ENCODE measurements at regions not wholly inside any gene's neighbourhood (a gene's known extent, or its start where the extent isn't known, plus 50 kb on each side); places are given as distances from the start of the nearest gene placed in this dataset.

DNA sequence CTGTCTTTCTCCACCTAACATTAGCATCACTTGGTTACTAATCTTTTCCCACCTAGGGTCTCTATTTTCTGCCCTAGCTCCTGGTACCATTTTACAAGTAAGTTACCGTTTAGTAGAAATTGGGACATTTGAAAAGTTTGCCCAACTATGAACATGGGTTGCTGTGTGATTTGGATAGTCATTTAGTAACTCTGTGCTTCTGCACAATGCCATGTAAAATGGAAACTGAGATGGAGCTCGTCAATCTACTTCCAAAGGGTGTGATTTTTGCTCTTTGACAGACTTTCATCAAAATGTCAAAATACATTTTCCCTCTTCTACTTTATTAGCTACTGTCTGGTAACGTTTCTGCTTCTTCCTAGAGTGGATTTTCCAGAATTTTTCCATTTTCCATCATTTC, 381.5 kb upstream of the B3GALT2 start:
- H2AFZ ChIP-seq (ENCODE audit: low read length), result 0 out of 2 replicates have a peak overlapping the region, but pooled peaks have one; percentile 74

GRCh38 chr1:193566735-193567134, 380.3 kb upstream of the B3GALT2 start:
- H3K4me3 ChIP-seq (ENCODE audit: low read depth, low read length, poor library complexity, severe bottlenecking), result no peak overlapping the region
- H3K9ac ChIP-seq (ENCODE audit: low read length), result no peak overlapping the region
- H3K79me2 ChIP-seq (ENCODE audit: insufficient read depth, low read length), result no peaks in the 10 kb centered on the region
- H3K9me2 ChIP-seq (ENCODE audit: low read depth, low read length), result no peaks in the 10 kb centered on the region
- H3K9me3 ChIP-seq (ENCODE audit: low read length), result 0 out of 2 replicates have a peak, but pooled peaks cover 4% of the 10 kb centered on the region
- H3K27ac ChIP-seq (ENCODE audit: low read depth, low read length, poor library complexity, severe bottlenecking), result no peak overlapping the region
- H3K36me3 ChIP-seq (ENCODE audit: insufficient read depth, low read length), result no peaks in the 10 kb centered on the region
- TF ChIP-seq CTCF (IDR thresholded peaks at IDR 0.05; ENCODE audit: low read length) (no peak), EZH2 (IDR thresholded peaks at IDR 0.05; ENCODE audit: borderline replicate concordance, low read length) (no peak)
- no peak overlapping the region for H3K4me2 ChIP-seq (ENCODE audit: low read length)
- peaks cover 5% of the 10 kb centered on the region for H3K4me1 ChIP-seq (ENCODE audit: insufficient read depth, low read length, severe bottlenecking)
- H4K20me1 ChIP-seq (ENCODE audit: insufficient read depth, low read length), result no peaks in the 10 kb centered on the region
- H2AFZ ChIP-seq (ENCODE audit: low read length), result no peak overlapping the region
- H3F3A ChIP-seq (ENCODE audit: insufficient read depth, low read length), result no peaks in the 10 kb centered on the region; the same call in 1 of the 2 replicates
- no peaks in the 10 kb centered on the region for H3K27me3 ChIP-seq (ENCODE audit: insufficient read depth, low read length)

More for the DNA sequence above, 381.5 kb upstream of the B3GALT2 start:
- TF ChIP-seq CTCF (IDR thresholded peaks at IDR 0.05; ENCODE audit: low read length) (no peak), EZH2 (IDR thresholded peaks at IDR 0.05; ENCODE audit: borderline replicate concordance, low read length) (no peak)
- Histone ChIP-seq H3K9me3 (ENCODE audit: low read length) (0 out of 2 replicates have a peak, but pooled peaks cover 4% of the 10 kb centered on the region), H3K27ac (ENCODE audit: low read depth, low read length, poor library complexity, severe bottlenecking) (no peak overlapping the region), H3K9me2 (ENCODE audit: low read depth, low read length) (no peaks in the 10 kb centered on the region), H3F3A (ENCODE audit: insufficient read depth, low read length) (no peaks in the 10 kb centered on the region; the same call in 1 of the 2 replicates), H4K20me1 (ENCODE audit: insufficient read depth, low read length) (no peaks in the 10 kb centered on the region), H3K4me2 (ENCODE audit: low read length) (no peak overlapping the region), H3K9ac (ENCODE audit: low read length) (no peak overlapping the region), H3K36me3 (ENCODE audit: insufficient read depth, low read length) (no peaks in the 10 kb centered on the region; the same call in 1 of the 2 replicates), H3K4me3 (ENCODE audit: low read depth, low read length, poor library complexity, severe bottlenecking) (no peak overlapping the region), H3K27me3 (ENCODE audit: insufficient read depth, low read length) (no peaks in the 10 kb centered on the region), H3K4me1 (ENCODE audit: insufficient read depth, low read length, severe bottlenecking) (peaks cover 5% of the 10 kb centered on the region), H3K79me2 (ENCODE audit: insufficient read depth, low read length) (no peaks in the 10 kb centered on the region)

GRCh38 chr1:193565971-193566577, 379.7 kb upstream of the B3GALT2 start:
- Histone ChIP-seq H3K4me3 (ENCODE audit: low read depth, low read length, poor library complexity, severe bottlenecking) (no peak overlapping the region), H3F3A (ENCODE audit: insufficient read depth, low read length) (no peaks in the 10 kb centered on the region; the same call in 1 of the 2 replicates), H3K79me2 (ENCODE audit: insufficient read depth, low read length) (no peaks in the 10 kb centered on the region), H3K9me2 (ENCODE audit: low read depth, low read length) (no peaks in the 10 kb centered on the region), H4K20me1 (ENCODE audit: insufficient read depth, low read length) (no peaks in the 10 kb centered on the region), H3K4me2 (ENCODE audit: low read length) (no peak overlapping the region), H3K9me3 (ENCODE audit: low read length) (0 out of 2 replicates have a peak, but pooled peaks cover 4% of the 10 kb centered on the region), H3K4me1 (ENCODE audit: insufficient read depth, low read length, severe bottlenecking) (peaks cover 5% of the 10 kb centered on the region), H2AFZ (ENCODE audit: low read length) (no peak overlapping the region), H3K27me3 (ENCODE audit: insufficient read depth, low read length) (no peaks in the 10 kb centered on the region), H3K9ac (ENCODE audit: low read length) (no peak overlapping the region), H3K27ac (ENCODE audit: low read depth, low read length, poor library complexity, severe bottlenecking) (no peak overlapping the region), H3K36me3 (ENCODE audit: insufficient read depth, low read length) (no peaks in the 10 kb centered on the region)
- no peak for TF ChIP-seq CTCF (IDR thresholded peaks at IDR 0.05; ENCODE audit: low read length)
- no peak for TF ChIP-seq EZH2 (IDR thresholded peaks at IDR 0.05; ENCODE audit: borderline replicate concordance, low read length)
